COLO829 (cell line): ENCODE measurements at regions not wholly inside any gene's neighbourhood (a gene's known extent, or its start where the extent isn't known, plus 50 kb on each side); places are given as distances from the start of the nearest gene placed in this dataset.

Experiments
- DNase-seq: peaks from one replicate; pipeline ENCODE4 v3.0.0; 2012; ENCODE audit warnings: low spot score

- no peak for DNase-seq
These were observed 56.6 kb upstream of the CITED2 start for GRCh38 chr6:139430899-139431601.

GRCh38 chr6:139429580-139430145, 55.2 kb upstream of the CITED2 start:
- no peak for DNase-seq

- no peak for DNase-seq
These were observed 52.8 kb upstream of the CITED2 start for GRCh38 chr6:139427199-139427598.

GRCh38 chr6:139426795-139427194, 52.3 kb upstream of the CITED2 start:
- DNase-seq: no peak

GRCh38 chr6:139425780-139426179, 51.3 kb upstream of the CITED2 start:
- DNase-seq: no peak

- DNase-seq: no peak
These were observed 49.7 kb upstream of the CITED2 start for GRCh38 chr6:139423971-139424667.
